Suppressor macrophage treated with lipopolysaccharide for 1 hour (primary cell): ENCODE measurements at regions not wholly inside any gene's neighbourhood (a gene's known extent, or its start where the extent isn't known, plus 50 kb on each side); places are given as distances from the start of the nearest gene placed in this dataset.
A peak's percentile ranks its signal among the peaks of the same experiment; 100 is the strongest.
"Not testable (repeated sequence)": the region's sequence is repeated elsewhere in the genome, so short reads cannot be mapped to it uniquely, and the experiment has no call there.

Source experiments
- DNase-seq, 3 donors: peaks; one replicate each; pipeline ENCODE4 v3.0.0-alpha.2; 2020 to 2022

DNA sequence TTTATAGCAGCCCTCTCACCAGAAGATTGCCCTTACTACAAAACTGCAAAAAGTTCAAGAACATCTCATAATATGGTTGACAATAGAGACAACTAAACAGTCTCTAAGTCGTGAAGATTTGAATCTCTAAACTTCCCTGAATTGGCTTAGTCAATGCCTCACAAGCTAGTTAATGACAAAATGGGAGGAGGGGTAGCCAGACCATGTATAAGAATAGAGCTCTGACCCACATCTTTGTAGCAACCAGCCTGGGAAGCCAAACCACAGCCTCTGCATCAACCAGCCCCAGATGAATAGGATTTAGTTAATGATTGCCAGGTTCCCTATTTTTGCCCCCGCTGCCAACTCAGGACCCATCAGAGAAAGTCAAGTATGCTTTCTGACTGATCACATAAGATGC is 1265.9 kb upstream of the PCDH10 start:
- not testable (repeated sequence) for DNase-seq

DNA sequence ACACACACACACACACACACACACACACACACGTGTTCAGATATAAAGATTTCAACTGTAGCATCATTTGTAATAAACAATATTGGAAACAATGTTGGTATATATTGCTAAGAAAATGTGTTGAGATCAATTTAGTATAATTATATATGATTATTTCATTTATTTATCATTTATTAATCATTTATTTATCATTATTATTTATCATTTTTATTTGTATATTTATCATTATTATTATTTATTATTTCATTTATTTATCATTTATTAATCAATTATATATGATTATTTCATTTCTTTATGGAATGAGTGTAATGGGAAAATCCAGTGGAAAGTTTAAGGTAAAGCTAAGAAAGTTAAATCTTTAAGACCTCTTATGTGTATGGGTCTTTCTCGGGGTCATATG is 1223.4 kb upstream of the PCDH10 start:
- DNase-seq, result not testable (repeated sequence)

GRCh38 chr4:131967646-131968045 is 1181.4 kb upstream of the PCDH10 start:
- not testable (repeated sequence) for DNase-seq

DNA sequence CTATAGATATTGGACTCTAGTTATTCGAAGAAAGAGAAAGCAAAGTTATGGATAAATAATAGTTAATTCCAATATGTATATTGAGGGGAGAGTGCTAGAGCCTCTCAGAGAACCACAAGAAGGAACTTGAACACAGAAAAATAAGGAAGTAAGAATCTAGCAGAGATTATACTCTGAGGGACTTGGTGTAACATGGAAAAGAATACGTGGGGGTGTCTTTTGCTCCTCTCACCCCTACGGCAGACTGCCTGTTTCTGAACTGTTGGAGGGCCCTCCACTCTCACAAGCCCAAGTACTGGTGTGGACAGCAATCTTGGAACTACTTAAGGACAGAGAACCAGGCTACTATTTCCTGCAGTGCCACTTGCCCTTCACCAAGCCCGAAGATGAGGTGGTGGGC is 1174.4 kb upstream of the PCDH10 start:
- peak in 1 of 3 donors; percentile 3 for DNase-seq

DNA sequence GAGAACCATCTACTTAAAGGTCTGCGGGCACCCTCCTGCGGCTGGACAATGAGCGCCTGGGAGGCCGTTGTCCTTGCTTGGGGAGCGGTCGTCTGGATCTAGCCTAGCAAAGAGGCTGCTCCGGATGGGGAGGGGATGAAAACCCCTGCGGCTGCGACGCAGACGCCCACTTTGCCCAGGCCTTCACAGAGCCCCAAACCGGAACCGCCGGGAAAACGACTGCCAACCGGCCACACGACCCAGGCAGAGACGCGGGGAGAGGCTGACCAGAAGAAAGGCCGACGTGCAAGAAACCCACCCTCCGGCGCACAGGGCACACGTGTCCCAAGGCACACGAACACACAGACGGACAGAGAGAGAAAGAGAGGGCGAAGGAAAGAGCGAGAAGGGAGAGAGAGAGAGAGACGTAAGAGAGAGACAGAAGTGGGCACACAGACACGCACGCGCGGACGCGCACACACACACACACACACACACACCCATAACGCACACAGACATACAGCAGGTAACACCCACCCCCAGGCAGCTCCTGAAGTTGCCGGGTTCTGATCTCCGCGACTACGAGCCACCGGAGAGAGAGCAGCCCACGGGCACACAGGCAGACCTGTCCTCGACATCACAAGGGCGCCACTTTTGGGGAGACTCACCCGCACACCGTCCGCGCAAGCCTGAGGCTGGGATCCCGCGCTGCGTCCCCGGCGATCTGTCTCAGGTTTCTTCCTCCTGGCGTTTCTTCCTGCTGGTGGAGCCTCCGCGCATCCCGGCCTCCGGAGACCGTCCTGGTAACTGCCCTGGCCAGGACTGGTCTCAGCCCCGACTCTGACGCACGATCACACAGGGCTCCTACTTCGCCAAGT is 1173.6 kb upstream of the PCDH10 start:
- DNase-seq, result not testable (repeated sequence)

DNA sequence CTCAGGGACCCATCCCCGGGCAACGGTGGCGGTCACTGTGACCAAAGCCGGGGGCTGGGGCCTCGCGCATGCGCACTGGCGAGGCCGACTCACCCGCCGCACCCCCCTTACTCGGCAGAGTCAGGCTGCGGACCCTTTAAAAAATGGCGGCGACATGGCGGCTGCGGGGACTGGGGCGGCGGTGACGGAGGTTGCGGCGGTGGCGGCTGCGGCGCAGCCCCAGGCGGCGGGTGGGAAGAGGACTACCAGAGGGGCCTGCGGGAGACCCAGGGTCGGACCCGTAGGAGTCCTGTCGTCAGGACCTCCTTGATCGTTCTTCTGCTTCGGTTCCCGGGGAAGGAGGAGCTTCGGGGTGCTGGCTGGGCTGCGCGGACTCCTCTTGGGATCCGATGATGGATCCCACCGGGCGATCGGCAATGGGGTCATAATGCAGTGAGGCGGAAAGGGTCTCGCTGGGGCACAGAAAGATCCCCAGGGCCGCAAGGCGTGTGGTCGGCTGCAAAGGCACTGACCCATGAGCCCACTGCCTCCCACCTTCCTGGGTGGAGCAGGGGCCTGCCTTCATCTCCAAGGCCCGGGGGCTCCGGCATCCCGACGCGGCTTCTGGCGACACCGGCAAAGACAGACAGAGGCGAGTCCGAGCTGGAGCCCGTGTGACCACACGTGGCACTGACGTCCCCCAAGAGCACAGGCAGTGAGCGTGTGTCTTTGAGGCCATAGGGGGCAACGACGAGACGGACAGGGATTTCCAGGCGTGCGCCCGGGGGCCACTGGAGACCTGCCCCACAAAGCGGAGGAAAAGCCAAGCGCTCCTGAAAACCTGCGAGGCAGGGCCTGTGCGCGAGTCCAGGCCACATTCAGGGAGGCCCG is 1172.7 kb upstream of the PCDH10 start:
- peak in 1 of 3 donors; percentile 17 for DNase-seq

GRCh38 chr4:131978120-131978519 is 1171.0 kb upstream of the PCDH10 start:
- DNase-seq, result no peak

GRCh38 chr4:131989576-131989975 is 1159.5 kb upstream of the PCDH10 start:
- no peak for DNase-seq

GRCh38 chr4:132001542-132001941 is 1147.6 kb upstream of the PCDH10 start:
- DNase-seq, result no peak

- no peak for DNase-seq
Observed at GRCh38 chr4:132003593-132003992, 1145.5 kb upstream of the PCDH10 start.

DNA sequence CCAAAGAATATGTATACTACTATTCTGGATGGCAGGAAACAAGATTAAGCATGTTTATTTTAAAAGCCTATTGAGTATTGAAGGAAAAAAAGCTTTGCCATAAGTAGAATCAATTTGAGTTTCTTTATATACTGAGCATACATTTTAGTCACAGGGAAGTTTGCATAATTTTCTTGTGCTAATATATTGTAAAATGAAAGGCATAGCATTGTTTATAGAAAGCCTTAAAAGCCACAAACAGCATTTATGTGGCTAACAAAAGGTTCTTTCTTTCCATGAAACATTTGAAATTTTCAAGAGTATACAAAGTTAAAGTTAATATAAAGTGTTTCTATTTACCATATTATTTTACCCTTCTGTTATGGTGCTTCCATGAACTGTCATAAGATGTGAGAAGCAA is 1133.8 kb upstream of the PCDH10 start:
- DNase-seq, result no peak

DNA sequence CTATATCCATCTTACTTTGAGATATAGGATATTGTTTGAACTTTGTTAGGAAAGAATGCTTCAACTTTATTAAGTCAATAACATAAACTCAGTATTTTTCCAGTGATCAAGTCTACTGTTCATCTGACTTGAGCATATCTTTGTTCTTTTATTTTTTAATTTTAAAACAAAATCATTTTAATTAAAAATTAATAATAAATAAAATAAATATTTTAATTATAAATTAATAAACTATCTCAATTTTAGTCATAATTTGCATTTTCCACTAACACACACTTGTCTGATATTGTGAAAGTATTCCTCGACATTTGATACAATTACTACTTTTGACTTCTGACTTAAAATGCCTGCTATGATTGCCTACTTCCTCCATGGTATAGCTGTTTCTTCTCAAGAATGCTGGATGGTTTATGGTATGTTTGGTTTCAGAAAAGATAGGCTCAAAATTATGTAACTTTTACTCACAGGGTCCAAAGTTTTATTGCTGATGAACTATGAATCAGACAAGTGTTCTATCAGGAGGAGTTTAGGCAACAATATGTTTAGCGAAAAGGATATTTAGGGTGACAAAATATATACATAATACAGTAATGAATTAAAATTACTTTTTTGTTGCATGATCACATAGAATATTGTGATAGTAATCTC is 1132.3 kb upstream of the PCDH10 start:
- DNase-seq, result no peak

DNA sequence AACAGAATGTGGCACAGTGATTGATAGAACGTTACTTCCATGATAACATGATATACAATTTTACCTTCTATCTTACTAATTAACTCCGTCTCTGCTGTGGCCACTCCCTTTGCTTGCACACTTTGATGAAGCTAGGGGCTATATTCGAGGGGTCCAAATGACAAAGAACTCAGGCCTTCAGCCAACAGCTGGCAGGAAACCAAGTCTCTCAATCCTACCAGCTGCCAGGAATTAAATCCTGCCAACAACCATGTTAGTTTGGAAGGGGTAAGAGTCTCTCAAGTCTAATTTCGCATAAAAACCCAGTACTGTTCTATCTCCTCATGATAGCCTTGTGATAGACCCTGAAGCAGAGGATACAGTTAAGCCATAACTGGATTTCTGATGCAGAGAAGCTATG is 1122.9 kb upstream of the PCDH10 start:
- no peak for DNase-seq

DNA sequence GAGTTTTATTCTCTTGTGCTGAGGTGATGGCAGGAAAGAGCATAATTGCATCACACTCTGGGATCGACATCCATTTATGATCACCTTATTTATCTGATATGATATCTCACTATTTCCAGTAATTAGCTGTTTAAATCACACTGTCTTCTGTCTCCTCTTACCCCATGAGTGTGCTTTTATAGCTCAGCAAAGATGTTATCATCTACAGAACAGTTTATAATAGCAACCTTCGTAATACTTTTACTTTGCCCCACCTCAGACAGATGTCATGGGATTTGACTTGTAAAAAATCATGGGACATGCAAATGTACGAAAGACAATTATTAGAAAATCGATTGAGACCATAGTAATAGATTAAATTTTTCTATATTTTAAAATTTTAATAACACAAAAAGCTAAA is 1122.3 kb upstream of the PCDH10 start:
- DNase-seq, result no peak

GRCh38 chr4:132056496-132056895 is 1092.6 kb upstream of the PCDH10 start:
- DNase-seq, result no peak

DNA sequence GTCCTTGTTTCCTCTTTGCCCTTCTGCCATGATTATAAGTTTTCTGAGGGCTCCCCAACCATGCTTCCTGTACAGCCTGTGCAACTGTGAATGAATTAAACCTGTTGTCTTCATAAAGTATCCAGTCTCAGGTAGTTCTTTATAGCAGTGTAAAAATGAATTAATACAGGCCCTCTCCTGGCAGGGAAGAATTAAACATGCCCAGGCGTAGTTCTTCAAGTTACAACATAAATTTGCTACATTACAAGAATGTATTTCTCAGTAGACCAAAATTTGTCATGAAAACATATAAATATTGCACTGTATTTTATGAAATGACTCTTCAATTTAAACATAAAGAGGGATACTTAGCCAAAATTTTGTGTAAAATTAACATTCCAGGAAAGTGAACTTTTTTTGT is 1089.9 kb upstream of the PCDH10 start:
- DNase-seq, result no peak

- peak in 1 of 3 donors; percentile 1 for DNase-seq
Observed at GRCh38 chr4:132062611-132063239, 1086.4 kb upstream of the PCDH10 start.

DNA sequence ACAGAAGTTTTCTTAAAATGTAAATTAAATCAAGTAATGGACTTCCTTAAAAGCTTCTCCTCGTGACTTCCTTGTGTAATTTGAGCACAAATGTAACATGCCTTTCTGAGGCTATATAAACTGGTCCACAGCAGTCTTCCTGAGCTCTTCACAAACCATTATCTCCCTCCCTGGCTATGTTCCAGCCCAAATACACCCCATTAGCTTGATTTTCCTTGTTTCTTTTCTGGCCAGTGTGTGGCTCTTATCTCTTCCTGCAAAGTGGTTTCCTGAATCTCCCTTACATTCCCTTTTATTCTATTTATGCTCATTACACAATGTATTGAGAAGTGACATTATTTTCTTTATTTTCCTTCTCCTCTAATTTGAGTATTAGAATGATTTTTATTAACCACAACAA is 1085.3 kb upstream of the PCDH10 start:
- DNase-seq, result no peak

DNA sequence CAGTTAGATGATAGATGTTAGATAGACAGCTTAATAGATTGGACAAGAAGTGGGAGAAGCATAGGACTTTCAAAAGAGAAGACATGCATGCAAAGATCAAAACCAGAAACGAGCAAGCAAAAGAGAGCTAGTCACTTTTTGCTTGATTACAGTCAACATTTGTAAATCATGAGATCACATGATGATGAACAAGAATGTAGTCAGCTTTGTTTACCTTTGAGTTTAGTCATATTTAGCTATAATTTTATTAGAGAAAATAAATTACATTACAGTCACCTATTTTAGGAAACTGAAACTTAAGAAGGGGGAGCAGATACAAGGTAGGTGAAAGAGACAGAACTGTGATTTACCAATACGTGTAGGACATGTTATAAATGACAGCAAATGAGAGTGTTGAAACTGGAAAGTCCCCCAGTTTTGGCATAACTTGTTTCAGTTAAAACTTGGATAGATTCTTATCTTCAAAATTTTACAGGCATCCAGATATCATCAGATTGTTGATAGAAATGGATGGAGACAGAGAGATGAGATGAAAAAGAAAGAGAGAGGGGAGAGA is 1083.1 kb upstream of the PCDH10 start:
- DNase-seq, result no peak

DNA sequence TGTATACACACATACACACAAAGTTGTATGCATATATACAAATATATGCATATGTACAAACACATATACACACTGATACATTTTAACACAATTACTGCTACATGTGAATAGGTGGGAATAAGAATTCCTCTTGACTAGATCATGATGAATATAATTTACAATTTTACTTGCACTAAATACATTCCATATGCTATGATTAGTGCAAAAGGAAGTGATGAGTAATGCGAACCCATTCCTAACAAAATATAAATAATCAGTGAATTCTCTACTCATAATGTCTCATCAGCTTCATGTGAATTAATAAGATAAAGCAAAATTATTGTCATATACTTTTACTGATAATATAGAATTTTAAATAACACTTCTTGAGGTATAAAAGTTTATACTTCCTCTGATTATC is 1077.3 kb upstream of the PCDH10 start:
- DNase-seq, result no peak

DNA sequence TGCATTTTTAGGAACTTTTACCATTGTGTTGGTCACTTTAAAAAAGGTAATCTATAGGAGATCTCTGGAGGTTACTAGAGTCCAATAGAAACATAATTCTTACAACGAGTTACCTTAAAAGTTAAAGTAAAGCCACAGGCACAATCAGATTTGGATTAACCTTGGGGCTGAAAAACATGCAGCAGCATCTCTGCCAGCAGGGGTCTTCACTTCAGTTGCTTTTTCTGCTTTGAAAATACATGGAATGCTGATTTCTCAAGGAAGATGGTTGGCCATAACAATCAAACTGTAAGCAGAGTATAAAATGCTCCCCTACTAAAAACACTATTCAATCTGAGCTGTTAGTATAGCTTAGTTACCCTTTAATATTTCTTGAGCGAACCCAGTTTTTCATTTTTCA is 1072.3 kb upstream of the PCDH10 start:
- no peak for DNase-seq

- DNase-seq, result no peak
Observed at GRCh38 chr4:132085105-132085504, 1064.0 kb upstream of the PCDH10 start.

DNA sequence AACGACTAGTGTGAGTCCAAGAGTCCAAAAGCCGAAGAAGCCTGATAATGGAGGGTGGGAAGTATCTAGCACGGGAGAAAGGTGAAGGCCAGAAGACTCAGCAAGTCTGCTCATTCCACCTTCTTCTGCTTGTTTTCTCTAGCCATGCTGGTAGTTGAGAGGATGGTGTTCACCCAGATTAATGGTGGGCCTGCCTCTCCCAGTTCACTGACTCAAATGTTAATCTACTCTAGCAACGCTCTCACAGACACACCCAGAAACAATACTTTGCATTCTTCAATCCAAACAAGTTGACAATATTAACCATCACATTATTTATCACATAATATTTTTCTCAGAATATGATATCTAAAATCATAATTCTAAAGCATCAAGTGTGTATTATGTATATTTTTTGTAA is 1055.1 kb upstream of the PCDH10 start:
- DNase-seq, result no peak
